ENCODE measurements at regions not wholly inside any gene's neighbourhood (a gene's known extent, or its start where the extent isn't known, plus 50 kb on each side); places are given as distances from the start of the nearest gene placed in this dataset.

DNA sequence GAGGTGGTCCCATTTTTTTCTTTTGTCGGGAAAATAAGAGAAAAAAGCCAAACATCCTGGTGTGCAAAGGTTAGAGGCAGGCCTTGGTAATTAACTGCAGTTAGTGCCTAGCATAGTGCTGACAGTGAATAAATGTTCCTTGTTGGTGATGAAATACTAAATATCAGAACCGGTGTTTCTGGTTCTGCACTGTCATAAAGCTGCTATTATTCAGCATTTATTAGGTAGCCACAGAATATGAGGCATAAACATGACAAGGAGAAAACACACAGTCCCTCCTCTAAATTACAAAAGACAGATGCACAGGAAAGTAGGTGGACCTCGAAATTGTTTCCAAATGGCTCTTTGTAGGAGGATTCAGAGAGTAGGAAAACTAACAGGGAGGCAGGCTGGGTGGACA lies 122.0 kb upstream of the ADGRL2 start:
- no peaks in the 10 kb centered on the region for H3K27me3 ChIP-seq (ENCODE audit: control insufficient read depth in 1 of 2, insufficient read depth in 2 of 2, low read length in 2 of 2)
- H3K9me3 ChIP-seq (ENCODE audit: control insufficient read depth in 1 of 2, low read length in 2 of 2), result no peaks in the 10 kb centered on the region
- no peak overlapping the region for H3K4me3 ChIP-seq (ENCODE audit: low read depth in 1 of 2, low read length in 2 of 2)
- H3K36me3 ChIP-seq (ENCODE audit: control insufficient read depth in 1 of 2, insufficient read depth in 2 of 2, low read length in 2 of 2), result no peaks in the 10 kb centered on the region
- peaks cover 11 to 42% of the 10 kb centered on the region in 2 donors for H3K4me1 ChIP-seq (ENCODE audit: control insufficient read depth in 1 of 2, insufficient read depth in 2 of 2, low read length in 2 of 2)
- no peak overlapping the region for H3K27ac ChIP-seq (ENCODE audit: low read depth, low read length)
- H3K9ac ChIP-seq (ENCODE audit: low read depth in 1 of 2, low read length in 2 of 2), result no peak overlapping the region

DNA sequence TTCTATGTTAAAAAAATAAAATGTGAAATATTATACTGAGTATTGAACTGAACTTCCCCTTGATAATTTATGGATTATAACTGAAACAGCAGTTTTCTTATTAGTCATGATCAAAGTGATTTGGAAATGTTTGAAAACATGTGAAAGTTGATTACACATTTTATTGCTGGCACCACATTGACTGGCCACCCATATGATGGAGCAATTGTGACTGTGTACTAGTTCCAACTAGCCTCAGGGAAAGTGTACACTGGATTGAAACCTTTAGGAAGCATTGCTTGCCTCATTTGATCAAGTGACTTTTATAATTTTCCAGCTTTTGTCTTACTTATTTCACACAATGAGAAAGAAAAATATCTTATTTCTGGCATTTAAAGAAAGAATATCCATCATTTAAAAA lies 128.0 kb upstream of the ADGRL2 start:
- Histone ChIP-seq H3K27me3 (ENCODE audit: control insufficient read depth in 1 of 2, insufficient read depth in 2 of 2, low read length in 2 of 2) (no peaks in the 10 kb centered on the region), H3K4me3 (ENCODE audit: low read depth in 1 of 2, low read length in 2 of 2) (no peak overlapping the region), H3K4me1 (ENCODE audit: control insufficient read depth in 1 of 2, insufficient read depth in 2 of 2, low read length in 2 of 2) (peaks cover 0 to 4% of the 10 kb centered on the region in 2 donors), H3K27ac (ENCODE audit: low read depth, low read length) (no peak overlapping the region), H3K36me3 (ENCODE audit: control insufficient read depth in 1 of 2, insufficient read depth in 2 of 2, low read length in 2 of 2) (no peaks in the 10 kb centered on the region), H3K9me3 (ENCODE audit: control insufficient read depth in 1 of 2, low read length in 2 of 2) (no peaks in the 10 kb centered on the region), H3K9ac (ENCODE audit: low read depth in 1 of 2, low read length in 2 of 2) (no peak overlapping the region)

GRCh38 chr1:81671038-81671437 lies 129.7 kb upstream of the ADGRL2 start:
- Histone ChIP-seq H3K9ac (ENCODE audit: low read depth in 1 of 2, low read length in 2 of 2) (no peak overlapping the region), H3K4me3 (ENCODE audit: low read depth in 1 of 2, low read length in 2 of 2) (no peak overlapping the region), H3K9me3 (ENCODE audit: control insufficient read depth in 1 of 2, low read length in 2 of 2) (no peaks in the 10 kb centered on the region), H3K36me3 (ENCODE audit: control insufficient read depth in 1 of 2, insufficient read depth in 2 of 2, low read length in 2 of 2) (no peaks in the 10 kb centered on the region), H3K4me1 (ENCODE audit: control insufficient read depth in 1 of 2, insufficient read depth in 2 of 2, low read length in 2 of 2) (peaks cover 0 to 4% of the 10 kb centered on the region in 2 donors), H3K27me3 (ENCODE audit: control insufficient read depth in 1 of 2, insufficient read depth in 2 of 2, low read length in 2 of 2) (no peaks in the 10 kb centered on the region), H3K27ac (ENCODE audit: low read depth, low read length) (no peak overlapping the region)

GRCh38 chr1:81670286-81670685 lies 130.4 kb upstream of the ADGRL2 start:
- Histone ChIP-seq H3K4me3 (ENCODE audit: low read depth in 1 of 2, low read length in 2 of 2) (no peak overlapping the region), H3K27me3 (ENCODE audit: control insufficient read depth in 1 of 2, insufficient read depth in 2 of 2, low read length in 2 of 2) (no peaks in the 10 kb centered on the region), H3K9me3 (ENCODE audit: control insufficient read depth in 1 of 2, low read length in 2 of 2) (no peaks in the 10 kb centered on the region), H3K4me1 (ENCODE audit: control insufficient read depth in 1 of 2, insufficient read depth in 2 of 2, low read length in 2 of 2) (peaks cover 0 to 4% of the 10 kb centered on the region in 2 donors), H3K9ac (ENCODE audit: low read depth in 1 of 2, low read length in 2 of 2) (no peak overlapping the region), H3K27ac (ENCODE audit: low read depth, low read length) (no peak overlapping the region), H3K36me3 (ENCODE audit: control insufficient read depth in 1 of 2, insufficient read depth in 2 of 2, low read length in 2 of 2) (no peaks in the 10 kb centered on the region)

DNA sequence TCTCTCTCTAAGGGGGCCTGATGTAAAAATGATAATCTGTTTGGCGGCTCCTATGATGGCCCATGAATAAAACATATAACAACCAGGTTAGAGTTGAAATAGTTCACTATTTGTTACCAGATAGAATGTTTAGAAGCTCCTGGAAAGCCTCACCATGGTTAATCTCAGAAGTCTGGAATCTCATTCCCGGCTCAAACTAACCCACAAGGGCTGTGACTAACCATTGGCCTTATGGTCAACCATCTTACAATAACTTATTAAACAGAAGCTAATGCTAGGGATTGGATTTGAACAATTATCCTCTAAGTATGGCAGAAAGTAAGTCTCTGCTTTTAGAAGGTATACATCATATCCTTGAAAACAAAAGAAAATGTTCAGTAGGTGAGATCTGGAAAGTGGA lies 134.1 kb upstream of the ADGRL2 start:
- no peaks in the 10 kb centered on the region for H3K36me3 ChIP-seq (ENCODE audit: control insufficient read depth in 1 of 2, insufficient read depth in 2 of 2, low read length in 2 of 2)
- no peaks in the 10 kb centered on the region for H3K9me3 ChIP-seq (ENCODE audit: control insufficient read depth in 1 of 2, low read length in 2 of 2)
- no peaks in the 10 kb centered on the region for H3K27me3 ChIP-seq (ENCODE audit: control insufficient read depth in 1 of 2, insufficient read depth in 2 of 2, low read length in 2 of 2)
- H3K4me3 ChIP-seq (ENCODE audit: low read depth in 1 of 2, low read length in 2 of 2), result no peak overlapping the region
- no peak overlapping the region for H3K9ac ChIP-seq (ENCODE audit: low read depth in 1 of 2, low read length in 2 of 2)
- peaks cover 0 to 4% of the 10 kb centered on the region in 2 donors for H3K4me1 ChIP-seq (ENCODE audit: control insufficient read depth in 1 of 2, insufficient read depth in 2 of 2, low read length in 2 of 2)
- H3K27ac ChIP-seq (ENCODE audit: low read depth, low read length), result no peak overlapping the region

DNA sequence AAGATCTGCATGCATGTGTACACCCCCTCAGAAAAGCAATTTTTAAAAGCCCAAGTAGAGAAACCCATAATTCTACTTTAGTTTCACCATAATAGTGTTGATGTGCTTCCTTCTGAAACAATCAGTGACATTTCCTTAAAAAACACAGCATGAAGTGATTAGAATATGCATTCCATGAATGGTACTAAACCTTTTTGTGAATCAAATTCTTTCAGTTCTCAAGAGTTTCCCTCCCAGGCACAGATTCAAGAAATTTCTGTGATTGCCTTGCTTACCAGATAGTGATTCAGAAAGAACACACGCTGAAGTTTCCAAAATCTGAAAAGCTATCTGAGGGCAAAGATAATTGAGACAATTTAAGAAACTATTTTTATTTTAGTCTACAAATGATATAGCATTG lies 136.4 kb upstream of the ADGRL2 start:
- Histone ChIP-seq H3K27me3 (ENCODE audit: control insufficient read depth in 1 of 2, insufficient read depth in 2 of 2, low read length in 2 of 2) (no peaks in the 10 kb centered on the region), H3K36me3 (ENCODE audit: control insufficient read depth in 1 of 2, insufficient read depth in 2 of 2, low read length in 2 of 2) (no peaks in the 10 kb centered on the region), H3K9ac (ENCODE audit: low read depth in 1 of 2, low read length in 2 of 2) (no peak overlapping the region), H3K4me1 (ENCODE audit: control insufficient read depth in 1 of 2, insufficient read depth in 2 of 2, low read length in 2 of 2) (no peaks in the 10 kb centered on the region), H3K9me3 (ENCODE audit: control insufficient read depth in 1 of 2, low read length in 2 of 2) (no peaks in the 10 kb centered on the region), H3K4me3 (ENCODE audit: low read depth in 1 of 2, low read length in 2 of 2) (no peak overlapping the region), H3K27ac (ENCODE audit: low read depth, low read length) (no peak overlapping the region)

DNA sequence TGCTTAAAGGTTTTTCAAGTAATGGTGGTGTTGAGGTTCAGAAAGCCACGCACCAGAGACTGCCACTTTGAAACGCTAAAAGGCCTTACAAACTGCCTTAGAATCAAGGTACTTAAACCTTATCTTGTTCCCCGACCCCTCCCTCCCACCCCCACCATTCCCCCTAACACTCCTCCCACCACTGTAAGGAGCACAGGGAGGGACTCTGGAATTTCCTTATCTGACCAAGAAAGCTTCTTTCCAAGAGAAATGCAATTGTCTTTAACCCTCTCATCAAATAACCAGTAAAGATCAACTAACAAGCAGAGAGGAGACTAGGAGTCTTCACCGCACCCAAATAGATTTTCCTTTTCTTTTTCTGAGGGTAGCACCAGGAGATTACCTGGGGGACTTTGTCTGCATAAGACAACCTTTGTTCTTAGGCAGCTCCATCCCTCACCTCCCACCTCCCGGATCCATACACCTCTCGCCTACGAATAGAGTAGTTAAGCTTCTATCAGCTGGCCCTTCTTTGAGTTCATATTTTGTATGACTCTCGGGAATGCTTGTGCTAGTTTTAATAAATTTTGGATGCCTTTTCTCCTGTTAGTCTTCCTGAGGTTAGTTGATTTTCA lies 137.7 kb upstream of the ADGRL2 start:
- Histone ChIP-seq H3K9ac (ENCODE audit: low read depth in 1 of 2, low read length in 2 of 2) (no peak overlapping the region), H3K4me1 (ENCODE audit: control insufficient read depth in 1 of 2, insufficient read depth in 2 of 2, low read length in 2 of 2) (no peaks in the 10 kb centered on the region), H3K9me3 (ENCODE audit: control insufficient read depth in 1 of 2, low read length in 2 of 2) (no peaks in the 10 kb centered on the region), H3K27me3 (ENCODE audit: control insufficient read depth in 1 of 2, insufficient read depth in 2 of 2, low read length in 2 of 2) (no peaks in the 10 kb centered on the region), H3K27ac (ENCODE audit: low read depth, low read length) (no peak overlapping the region), H3K4me3 (ENCODE audit: low read depth in 1 of 2, low read length in 2 of 2) (no peak overlapping the region), H3K36me3 (ENCODE audit: control insufficient read depth in 1 of 2, insufficient read depth in 2 of 2, low read length in 2 of 2) (no peaks in the 10 kb centered on the region)

DNA sequence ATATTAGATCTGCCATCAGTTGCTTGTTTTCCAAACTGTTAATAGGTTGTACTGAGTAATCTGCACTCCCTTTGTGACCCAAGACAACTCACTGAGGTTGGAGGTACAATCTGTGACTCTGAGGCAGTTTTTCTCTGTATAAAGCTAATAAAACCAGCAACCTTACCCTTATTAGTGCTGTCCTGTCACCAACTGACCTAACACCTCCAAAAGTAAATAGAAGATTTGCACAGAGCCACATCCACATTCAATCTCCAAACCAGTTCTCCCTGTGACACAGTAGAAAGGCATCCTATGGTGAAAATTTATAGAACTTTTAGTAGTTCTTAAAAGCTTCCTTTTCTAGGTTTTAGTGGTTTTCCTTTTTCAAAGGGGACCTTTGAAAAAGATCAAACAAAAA lies 140.4 kb upstream of the ADGRL2 start:
- no peak overlapping the region for H3K27ac ChIP-seq (ENCODE audit: low read depth, low read length)
- no peaks in the 10 kb centered on the region for H3K4me1 ChIP-seq (ENCODE audit: control insufficient read depth in 1 of 2, insufficient read depth in 2 of 2, low read length in 2 of 2)
- no peaks in the 10 kb centered on the region for H3K27me3 ChIP-seq (ENCODE audit: control insufficient read depth in 1 of 2, insufficient read depth in 2 of 2, low read length in 2 of 2)
- no peaks in the 10 kb centered on the region for H3K36me3 ChIP-seq (ENCODE audit: control insufficient read depth in 1 of 2, insufficient read depth in 2 of 2, low read length in 2 of 2)
- H3K4me3 ChIP-seq (ENCODE audit: low read depth in 1 of 2, low read length in 2 of 2), result no peak overlapping the region
- H3K9ac ChIP-seq (ENCODE audit: low read depth in 1 of 2, low read length in 2 of 2), result no peak overlapping the region
- H3K9me3 ChIP-seq (ENCODE audit: control insufficient read depth in 1 of 2, low read length in 2 of 2), result no peaks in the 10 kb centered on the region

DNA sequence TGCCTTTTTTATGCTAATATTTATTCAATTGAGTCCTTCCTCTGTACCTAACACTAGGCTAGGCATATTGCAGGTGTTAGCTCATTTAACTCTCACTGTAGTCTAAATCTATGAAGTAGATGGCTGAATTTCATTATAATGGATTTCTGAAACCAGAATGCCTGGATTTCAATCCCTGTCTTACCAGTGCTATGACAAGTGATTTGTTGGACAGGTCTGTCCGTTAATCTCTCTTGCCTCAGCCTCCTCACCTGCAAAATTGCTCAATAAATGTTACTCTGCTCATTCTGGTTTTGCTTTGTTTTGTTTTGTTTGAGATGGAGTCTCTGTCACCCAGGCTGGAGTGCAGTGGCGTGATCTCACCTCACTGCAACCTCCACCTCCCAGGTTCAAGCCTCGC lies 146.1 kb upstream of the ADGRL2 start:
- H3K27ac ChIP-seq (ENCODE audit: low read depth, low read length), result no peak overlapping the region
- H3K9ac ChIP-seq (ENCODE audit: low read depth in 1 of 2, low read length in 2 of 2), result no peak overlapping the region
- no peaks in the 10 kb centered on the region for H3K9me3 ChIP-seq (ENCODE audit: control insufficient read depth in 1 of 2, low read length in 2 of 2)
- no peak overlapping the region for H3K4me3 ChIP-seq (ENCODE audit: low read depth in 1 of 2, low read length in 2 of 2)
- H3K27me3 ChIP-seq (ENCODE audit: control insufficient read depth in 1 of 2, insufficient read depth in 2 of 2, low read length in 2 of 2), result no peaks in the 10 kb centered on the region
- no peaks in the 10 kb centered on the region for H3K4me1 ChIP-seq (ENCODE audit: control insufficient read depth in 1 of 2, insufficient read depth in 2 of 2, low read length in 2 of 2)
- no peaks in the 10 kb centered on the region for H3K36me3 ChIP-seq (ENCODE audit: control insufficient read depth in 1 of 2, insufficient read depth in 2 of 2, low read length in 2 of 2)

DNA sequence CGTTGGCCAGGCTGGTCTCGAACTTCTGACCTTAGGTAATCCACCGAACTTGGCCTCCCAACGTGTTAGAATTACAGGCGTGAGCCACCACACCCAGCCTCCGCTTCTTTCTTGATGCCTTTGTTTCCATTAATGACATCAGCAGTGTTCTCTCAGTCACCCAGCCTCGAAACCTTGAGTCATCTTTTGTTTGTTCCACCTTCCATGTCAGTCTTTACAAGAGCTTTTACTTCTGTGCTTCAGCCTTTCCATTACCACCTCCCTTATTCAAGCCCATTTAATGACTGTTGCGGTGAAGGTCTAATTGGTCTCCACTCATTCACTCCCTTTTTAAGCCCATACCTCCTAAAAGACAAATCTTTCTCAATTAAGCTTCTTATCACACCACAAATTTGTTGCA lies 146.6 kb upstream of the ADGRL2 start:
- Histone ChIP-seq H3K4me3 (ENCODE audit: low read depth in 1 of 2, low read length in 2 of 2) (no peak overlapping the region), H3K27ac (ENCODE audit: low read depth, low read length) (no peak overlapping the region), H3K9ac (ENCODE audit: low read depth in 1 of 2, low read length in 2 of 2) (no peak overlapping the region), H3K27me3 (ENCODE audit: control insufficient read depth in 1 of 2, insufficient read depth in 2 of 2, low read length in 2 of 2) (no peaks in the 10 kb centered on the region), H3K4me1 (ENCODE audit: control insufficient read depth in 1 of 2, insufficient read depth in 2 of 2, low read length in 2 of 2) (no peaks in the 10 kb centered on the region), H3K36me3 (ENCODE audit: control insufficient read depth in 1 of 2, insufficient read depth in 2 of 2, low read length in 2 of 2) (no peaks in the 10 kb centered on the region), H3K9me3 (ENCODE audit: control insufficient read depth in 1 of 2, low read length in 2 of 2) (no peaks in the 10 kb centered on the region)

GRCh38 chr1:81650776-81651175 lies 150.0 kb upstream of the ADGRL2 start:
- no peak overlapping the region for H3K4me3 ChIP-seq (ENCODE audit: low read depth in 1 of 2, low read length in 2 of 2)
- H3K27ac ChIP-seq (ENCODE audit: low read depth, low read length), result no peak overlapping the region
- no peaks in the 10 kb centered on the region for H3K27me3 ChIP-seq (ENCODE audit: control insufficient read depth in 1 of 2, insufficient read depth in 2 of 2, low read length in 2 of 2)
- H3K9me3 ChIP-seq (ENCODE audit: control insufficient read depth in 1 of 2, low read length in 2 of 2), result no peaks in the 10 kb centered on the region
- no peaks in the 10 kb centered on the region for H3K36me3 ChIP-seq (ENCODE audit: control insufficient read depth in 1 of 2, insufficient read depth in 2 of 2, low read length in 2 of 2)
- H3K4me1 ChIP-seq (ENCODE audit: control insufficient read depth in 1 of 2, insufficient read depth in 2 of 2, low read length in 2 of 2), result no peaks in the 10 kb centered on the region
- no peak overlapping the region for H3K9ac ChIP-seq (ENCODE audit: low read depth in 1 of 2, low read length in 2 of 2)
